IMR-90 (cell line): ENCODE measurements at regions not wholly inside any gene's neighbourhood (a gene's known extent, or its start where the extent isn't known, plus 50 kb on each side); places are given as distances from the start of the nearest gene placed in this dataset.

Source experiments
- BHLHE40 ChIP-seq: fragments of 150-350 bp; IDR thresholded peaks from 2 replicates; pipeline ENCODE4 v1.6.1; 2016; ENCODE audit warnings: mild to moderate bottlenecking, low read depth, low read length
- CTCF ChIP-seq: conservative IDR thresholded peaks from 2 replicates; pipeline ENCODE4 v1.5.1; 2012; ENCODE audit warnings: mild to moderate bottlenecking, low read depth, low read length, improper control_type of control experiment
- POLR2A ChIP-seq: IDR thresholded peaks from 2 replicates; pipeline ENCODE4 v1.6.1; 2012; ENCODE audit warnings: mild to moderate bottlenecking, low read depth, low read length
- RAD21 ChIP-seq: IDR thresholded peaks from 2 replicates; pipeline ENCODE4 v1.6.1; 2012; ENCODE audit warnings: low read length, improper control_type of control experiment
- RFX5 ChIP-seq: IDR thresholded peaks from 2 replicates; pipeline ENCODE4 v1.8.0; 2012; ENCODE audit warnings: low read depth, mild to moderate bottlenecking, low read length, moderate library complexity

GRCh38 chr10:121426307-121426706 lies 171.9 kb downstream of the FGFR2 start:
- TF ChIP-seq CTCF (no peak), POLR2A (no peak), RFX5 (no peak), BHLHE40 (no peak), RAD21 (no peak)
